ENCODE measurements at regions not wholly inside any gene's neighbourhood (a gene's known extent, or its start where the extent isn't known, plus 50 kb on each side); places are given as distances from the start of the nearest gene placed in this dataset.
"Not testable (repeated sequence)": the region's sequence is repeated elsewhere in the genome, so short reads cannot be mapped to it uniquely, and the experiment has no call there.

GRCh38 chr21:41570791-41571355, 62.9 kb upstream of the TMPRSS2 start:
- Mint-ChIP-seq H3K27ac (no peak overlapping the region), H3K9me3 (peaks cover 0 to 4% of the 10 kb centered on the region in 2 donors), H3K36me3 (no peaks in the 10 kb centered on the region), H3K4me1 (no peaks in the 10 kb centered on the region), H3K4me3 (no peak overlapping the region), H3K27me3 (ENCODE audit: low read depth in 2 of 2) (peaks cover 12 to 27% of the 10 kb centered on the region in 2 donors)
- ATAC-seq (no peak), DNase-seq (no peak)
- no peak overlapping the region for H3K27ac ChIP-seq (ENCODE audit: low read length)
- 55% methylated on average over 6 of the region's 7 CpGs for WGBS (ENCODE audit: insufficient coverage)
- TF ChIP-seq CTCF (IDR thresholded peaks at IDR 0.05), result no peak
- no peaks in the 10 kb centered on the region for H3K36me3 ChIP-seq (ENCODE audit: control insufficient read depth, insufficient read depth, low read length)
- peaks cover 5% of the 10 kb centered on the region for H3K9me3 ChIP-seq (ENCODE audit: control insufficient read depth, insufficient read depth, low read length)
- no peaks in the 10 kb centered on the region for H3K4me1 ChIP-seq (ENCODE audit: control insufficient read depth, insufficient read depth, low read length)
- intact Hi-C loops (cut with micrococcal nuclease), result no loop called here
- no peaks in the 10 kb centered on the region for H3K27me3 ChIP-seq (ENCODE audit: control insufficient read depth, insufficient read depth, low read length)
- no peak overlapping the region for H3K4me3 ChIP-seq (ENCODE audit: low read length)

- Mint-ChIP-seq H3K4me3 (no peak overlapping the region), H3K27ac (no peak overlapping the region), H3K36me3 (no peaks in the 10 kb centered on the region), H3K27me3 (ENCODE audit: low read depth in 2 of 2) (peaks cover 12 to 27% of the 10 kb centered on the region in 2 donors), H3K9me3 (peaks cover 0 to 4% of the 10 kb centered on the region in 2 donors), H3K4me1 (peaks cover 5 to 7% of the 10 kb centered on the region in 2 donors)
- no peak overlapping the region for H3K4me3 ChIP-seq (ENCODE audit: low read length)
- DNase-seq (no peak), ATAC-seq (no peak)
- no peaks in the 10 kb centered on the region for H3K36me3 ChIP-seq (ENCODE audit: control insufficient read depth, insufficient read depth, low read length)
- intact Hi-C loops (cut with micrococcal nuclease), result no loop called here
- no peaks in the 10 kb centered on the region for H3K4me1 ChIP-seq (ENCODE audit: control insufficient read depth, insufficient read depth, low read length)
- no peak for TF ChIP-seq CTCF (IDR thresholded peaks at IDR 0.05)
- peaks cover 5% of the 10 kb centered on the region for H3K9me3 ChIP-seq (ENCODE audit: control insufficient read depth, insufficient read depth, low read length)
- WGBS (ENCODE audit: insufficient coverage), result 72% methylated on average over 14 of the region's 14 CpGs
- no peak overlapping the region for H3K27ac ChIP-seq (ENCODE audit: low read length)
- no peaks in the 10 kb centered on the region for H3K27me3 ChIP-seq (ENCODE audit: control insufficient read depth, insufficient read depth, low read length)
Observed at GRCh38 chr21:41568606-41569385, 60.8 kb upstream of the TMPRSS2 start.

- Histone ChIP-seq H3K27ac (ENCODE audit: low read length) (no peak overlapping the region), H3K36me3 (ENCODE audit: control insufficient read depth, insufficient read depth, low read length) (no peaks in the 10 kb centered on the region), H3K9me3 (ENCODE audit: control insufficient read depth, insufficient read depth, low read length) (peaks cover 5% of the 10 kb centered on the region), H3K27me3 (ENCODE audit: control insufficient read depth, insufficient read depth, low read length) (no peaks in the 10 kb centered on the region), H3K4me3 (ENCODE audit: low read length) (no peak overlapping the region), H3K4me1 (ENCODE audit: control insufficient read depth, insufficient read depth, low read length) (no peaks in the 10 kb centered on the region)
- Mint-ChIP-seq H3K9me3 (peaks cover 0 to 4% of the 10 kb centered on the region in 2 donors), H3K27me3 (ENCODE audit: low read depth in 2 of 2) (peaks cover 12 to 27% of the 10 kb centered on the region in 2 donors), H3K4me1 (peaks cover 5 to 7% of the 10 kb centered on the region in 2 donors), H3K27ac (no peak overlapping the region), H3K4me3 (no peak overlapping the region), H3K36me3 (no peaks in the 10 kb centered on the region)
- no peak for TF ChIP-seq CTCF (IDR thresholded peaks at IDR 0.05)
- 83% methylated on average over 25 of the region's 25 CpGs for WGBS (ENCODE audit: insufficient coverage)
- DNase-seq (no peak), ATAC-seq (no peak)
- intact Hi-C loops (cut with micrococcal nuclease), result no loop called here
Observed at GRCh38 chr21:41567901-41568510, 60.0 kb upstream of the TMPRSS2 start.

GRCh38 chr21:41567237-41567636, 59.3 kb upstream of the TMPRSS2 start:
- H3K27ac Mint-ChIP-seq; H3K36me3 Mint-ChIP-seq; ATAC-seq; H3K27me3 ChIP-seq (ENCODE audit: control insufficient read depth, insufficient read depth, low read length); intact Hi-C loops (cut with micrococcal nuclease); H3K4me1 ChIP-seq (ENCODE audit: control insufficient read depth, insufficient read depth, low read length); H3K9me3 Mint-ChIP-seq; DNase-seq; H3K4me3 Mint-ChIP-seq; H3K9me3 ChIP-seq (ENCODE audit: control insufficient read depth, insufficient read depth, low read length); H3K36me3 ChIP-seq (ENCODE audit: control insufficient read depth, insufficient read depth, low read length); H3K4me3 ChIP-seq (ENCODE audit: low read length); H3K27ac ChIP-seq (ENCODE audit: low read length); H3K4me1 Mint-ChIP-seq: not testable (repeated sequence)
- 63% methylated on average over 2 of the region's 2 CpGs for WGBS (ENCODE audit: insufficient coverage)
- peaks cover 16 to 27% of the 10 kb centered on the region in 2 donors for H3K27me3 Mint-ChIP-seq (ENCODE audit: low read depth in 2 of 2)
